ENCODE measurements at regions not wholly inside any gene's neighbourhood (a gene's known extent, or its start where the extent isn't known, plus 50 kb on each side); places are given as distances from the start of the nearest gene placed in this dataset.

DNA sequence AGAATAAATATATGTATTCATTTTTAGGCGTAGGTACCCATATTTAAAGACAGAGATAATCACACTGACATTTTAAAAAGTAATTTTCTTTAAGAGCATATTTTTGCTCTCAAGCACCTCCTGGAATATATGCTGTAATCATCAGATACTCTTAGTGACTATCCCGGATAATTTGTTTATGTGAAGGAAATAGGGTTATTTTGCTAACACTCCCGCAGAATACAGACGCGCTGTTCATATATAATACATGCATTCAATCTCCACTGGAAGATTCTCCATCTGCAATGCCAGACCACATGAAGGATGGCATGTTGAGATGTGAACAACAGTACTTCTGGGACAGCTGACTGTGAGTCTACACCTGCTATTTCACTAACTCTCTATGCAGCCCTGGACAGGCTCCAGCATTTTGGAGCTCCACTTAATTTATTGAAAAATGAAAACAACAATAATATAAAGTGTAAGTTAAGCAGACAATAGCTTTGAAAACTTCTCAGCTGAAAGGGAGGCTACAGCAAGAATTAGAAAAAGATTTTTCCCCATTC lies 430.6 kb downstream of the TMX3 start:
- H3K27me3 ChIP-seq (ENCODE audit: low read depth, low read length) = no peaks in the 10 kb centered on the region
- H3K4me1 ChIP-seq (ENCODE audit: low read length) = no peaks in the 10 kb centered on the region
- no peak overlapping the region for H3K4me3 ChIP-seq (ENCODE audit: low read length)
- H3K4me2 ChIP-seq (ENCODE audit: low read length) = no peak overlapping the region
- TF ChIP-seq, protein P1, sequence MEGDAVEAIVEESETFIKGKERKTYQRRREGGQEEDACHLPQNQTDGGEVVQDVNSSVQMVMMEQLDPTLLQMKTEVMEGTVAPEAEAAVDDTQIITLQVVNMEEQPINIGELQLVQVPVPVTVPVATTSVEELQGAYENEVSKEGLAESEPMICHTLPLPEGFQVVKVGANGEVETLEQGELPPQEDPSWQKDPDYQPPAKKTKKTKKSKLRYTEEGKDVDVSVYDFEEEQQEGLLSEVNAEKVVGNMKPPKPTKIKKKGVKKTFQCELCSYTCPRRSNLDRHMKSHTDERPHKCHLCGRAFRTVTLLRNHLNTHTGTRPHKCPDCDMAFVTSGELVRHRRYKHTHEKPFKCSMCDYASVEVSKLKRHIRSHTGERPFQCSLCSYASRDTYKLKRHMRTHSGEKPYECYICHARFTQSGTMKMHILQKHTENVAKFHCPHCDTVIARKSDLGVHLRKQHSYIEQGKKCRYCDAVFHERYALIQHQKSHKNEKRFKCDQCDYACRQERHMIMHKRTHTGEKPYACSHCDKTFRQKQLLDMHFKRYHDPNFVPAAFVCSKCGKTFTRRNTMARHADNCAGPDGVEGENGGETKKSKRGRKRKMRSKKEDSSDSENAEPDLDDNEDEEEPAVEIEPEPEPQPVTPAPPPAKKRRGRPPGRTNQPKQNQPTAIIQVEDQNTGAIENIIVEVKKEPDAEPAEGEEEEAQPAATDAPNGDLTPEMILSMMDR (IDR thresholded peaks at IDR 0.05; ENCODE audit: low read depth, low read length) = no peak
- H4K20me1 ChIP-seq (ENCODE audit: insufficient read depth, low read length) = no peaks in the 10 kb centered on the region
- no peak overlapping the region for H2AFZ ChIP-seq (ENCODE audit: low read depth, low read length)
- no peaks in the 10 kb centered on the region for H3K9me3 ChIP-seq (ENCODE audit: insufficient read depth, low read length)
- H3K9ac ChIP-seq (ENCODE audit: low read length) = no peak overlapping the region
- H3K27ac ChIP-seq (ENCODE audit: low read length) = no peak overlapping the region
- no peaks in the 10 kb centered on the region for H3K79me2 ChIP-seq (ENCODE audit: low read length)
- H3K36me3 ChIP-seq (replicated peaks; ENCODE audit: low read depth, low read length) = no peaks in the 10 kb centered on the region

DNA sequence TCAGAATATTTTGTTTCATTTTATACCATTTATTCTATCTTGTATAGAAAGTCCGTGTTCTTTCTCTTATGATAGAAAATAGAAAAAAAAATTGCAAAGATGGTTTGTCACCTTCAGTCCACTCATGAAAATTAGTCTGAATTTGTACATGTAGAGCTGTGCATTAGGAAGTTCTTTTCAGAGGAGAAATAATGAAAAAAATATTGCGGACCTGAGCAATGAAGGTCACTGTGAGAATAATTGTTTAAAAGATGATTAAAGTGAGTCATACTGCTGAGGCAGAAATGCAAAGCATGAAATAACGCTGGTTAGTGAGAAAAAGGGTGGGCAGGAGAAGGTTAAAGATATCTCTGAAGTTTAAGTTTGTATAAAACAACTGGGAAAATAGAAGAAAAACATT lies 431.1 kb downstream of the TMX3 start:
- Histone ChIP-seq H3K4me3 (ENCODE audit: low read length) (no peak overlapping the region), H3K4me1 (ENCODE audit: low read length) (no peaks in the 10 kb centered on the region), H4K20me1 (ENCODE audit: insufficient read depth, low read length) (no peaks in the 10 kb centered on the region), H3K36me3 (replicated peaks; ENCODE audit: low read depth, low read length) (no peaks in the 10 kb centered on the region), H3K4me2 (ENCODE audit: low read length) (no peak overlapping the region), H2AFZ (ENCODE audit: low read depth, low read length) (no peak overlapping the region), H3K27me3 (ENCODE audit: low read depth, low read length) (no peaks in the 10 kb centered on the region), H3K9ac (ENCODE audit: low read length) (no peak overlapping the region), H3K9me3 (ENCODE audit: insufficient read depth, low read length) (no peaks in the 10 kb centered on the region), H3K79me2 (ENCODE audit: low read length) (no peaks in the 10 kb centered on the region), H3K27ac (ENCODE audit: low read length) (no peak overlapping the region)
- TF ChIP-seq EZH2phosphoT487 (IDR thresholded peaks at IDR 0.05; ENCODE audit: low read depth) = no peak
- TF ChIP-seq, protein P1 (IDR thresholded peaks at IDR 0.05; ENCODE audit: low read depth, low read length) = no peak

DNA sequence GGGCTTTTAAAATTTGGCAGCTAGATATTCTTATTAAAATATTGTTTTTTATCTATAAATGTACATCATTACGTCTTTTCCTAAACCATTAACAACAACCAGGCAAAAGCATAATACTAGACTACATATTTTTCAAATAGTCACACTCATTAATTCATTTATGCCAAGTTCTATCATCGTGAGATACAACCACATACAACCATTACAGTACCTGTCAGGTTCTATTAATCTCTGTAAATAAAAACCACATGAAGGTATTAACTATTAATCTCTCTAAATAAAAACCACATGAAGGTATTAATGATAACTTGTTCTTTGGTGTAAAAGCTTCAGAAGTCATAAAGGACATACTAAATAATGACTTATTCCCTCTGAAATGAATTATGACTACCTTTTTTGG lies 432.7 kb downstream of the TMX3 start:
- TF ChIP-seq EZH2phosphoT487 (IDR thresholded peaks at IDR 0.05; ENCODE audit: low read depth) = no peak
- Histone ChIP-seq H3K4me3 (ENCODE audit: low read length) (no peak overlapping the region), H3K79me2 (ENCODE audit: low read length) (no peaks in the 10 kb centered on the region), H4K20me1 (ENCODE audit: insufficient read depth, low read length) (no peaks in the 10 kb centered on the region), H3K4me1 (ENCODE audit: low read length) (no peaks in the 10 kb centered on the region), H3K4me2 (ENCODE audit: low read length) (no peak overlapping the region), H3K9me3 (ENCODE audit: insufficient read depth, low read length) (no peaks in the 10 kb centered on the region), H3K27me3 (ENCODE audit: low read depth, low read length) (no peaks in the 10 kb centered on the region), H3K27ac (ENCODE audit: low read length) (no peak overlapping the region), H3K9ac (ENCODE audit: low read length) (no peak overlapping the region), H2AFZ (ENCODE audit: low read depth, low read length) (no peak overlapping the region), H3K36me3 (replicated peaks; ENCODE audit: low read depth, low read length) (no peaks in the 10 kb centered on the region)

- H3K4me2 ChIP-seq (ENCODE audit: low read length) = no peak overlapping the region
- H3K9me3 ChIP-seq (ENCODE audit: insufficient read depth, low read length) = no peaks in the 10 kb centered on the region
- H3K4me1 ChIP-seq (ENCODE audit: low read length) = no peaks in the 10 kb centered on the region
- no peaks in the 10 kb centered on the region for H3K27me3 ChIP-seq (ENCODE audit: low read depth, low read length)
- H4K20me1 ChIP-seq (ENCODE audit: insufficient read depth, low read length) = no peaks in the 10 kb centered on the region
- no peak overlapping the region for H3K4me3 ChIP-seq (ENCODE audit: low read length)
- no peak overlapping the region for H3K27ac ChIP-seq (ENCODE audit: low read length)
- H3K36me3 ChIP-seq (replicated peaks; ENCODE audit: low read depth, low read length) = no peaks in the 10 kb centered on the region
- no peak overlapping the region for H2AFZ ChIP-seq (ENCODE audit: low read depth, low read length)
- no peak overlapping the region for H3K9ac ChIP-seq (ENCODE audit: low read length)
- no peaks in the 10 kb centered on the region for H3K79me2 ChIP-seq (ENCODE audit: low read length)
- TF ChIP-seq, protein P1 (IDR thresholded peaks at IDR 0.05; ENCODE audit: low read depth, low read length) = no peak
- TF ChIP-seq EZH2phosphoT487 (IDR thresholded peaks at IDR 0.05; ENCODE audit: low read depth) = no peak
These were observed 439.3 kb downstream of the TMX3 start for GRCh38 chr18:68275616-68276015.

DNA sequence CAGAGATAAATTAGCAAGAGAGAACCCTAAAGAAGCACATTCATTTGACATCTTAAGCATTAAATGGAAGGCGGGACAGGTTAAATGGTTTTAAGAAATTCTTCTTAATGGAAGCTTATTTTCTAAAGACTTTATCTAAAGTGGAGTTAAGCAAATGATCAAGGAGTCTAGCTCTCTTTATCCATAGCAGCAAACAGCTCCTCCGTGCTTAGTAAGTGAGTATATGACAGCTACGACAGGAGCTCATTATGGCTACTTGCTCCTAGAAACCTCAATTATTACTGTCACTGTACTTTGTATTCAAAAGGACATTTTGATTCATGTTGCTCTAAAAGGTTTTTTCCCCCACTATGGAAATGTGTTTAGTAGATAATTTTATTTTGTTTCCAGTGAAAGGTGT lies 444.9 kb downstream of the TMX3 start:
- H3K4me2 ChIP-seq (ENCODE audit: low read length) = no peak overlapping the region
- H3K79me2 ChIP-seq (ENCODE audit: low read length) = no peaks in the 10 kb centered on the region
- H2AFZ ChIP-seq (ENCODE audit: low read depth, low read length) = no peak overlapping the region
- no peaks in the 10 kb centered on the region for H3K36me3 ChIP-seq (replicated peaks; ENCODE audit: low read depth, low read length)
- H3K27me3 ChIP-seq (ENCODE audit: low read depth, low read length) = no peaks in the 10 kb centered on the region
- no peak overlapping the region for H3K9ac ChIP-seq (ENCODE audit: low read length)
- H4K20me1 ChIP-seq (ENCODE audit: insufficient read depth, low read length) = no peaks in the 10 kb centered on the region
- H3K4me3 ChIP-seq (ENCODE audit: low read length) = no peak overlapping the region
- no peak for TF ChIP-seq EZH2phosphoT487 (IDR thresholded peaks at IDR 0.05; ENCODE audit: low read depth)
- TF ChIP-seq, protein P1 (IDR thresholded peaks at IDR 0.05; ENCODE audit: low read depth, low read length) = no peak
- H3K4me1 ChIP-seq (ENCODE audit: low read length) = no peaks in the 10 kb centered on the region
- H3K27ac ChIP-seq (ENCODE audit: low read length) = no peak overlapping the region
- H3K9me3 ChIP-seq (ENCODE audit: insufficient read depth, low read length) = no peaks in the 10 kb centered on the region

Measured in OCI-LY3 (cell line).